ENCODE measurements at regions not wholly inside any gene's neighbourhood (a gene's known extent, or its start where the extent isn't known, plus 50 kb on each side); places are given as distances from the start of the nearest gene placed in this dataset.

- Histone ChIP-seq H3K9me3 (peaks cover 0 to 8% (median 0%) of the 10 kb centered on the region in 8 donors), H3K27ac (peak overlapping the region in 1 of 8 donors; percentile 80), H3K4me1 (peaks cover 0 to 28% (median 18%) of the 10 kb centered on the region in 6 donors), H3K4me3 (no peak overlapping the region), H3K27me3 (replicated peaks in 1 of 7) (peaks cover 0 to 90% (median 23%) of the 10 kb centered on the region in 7 donors), H3K36me3 (no peaks in the 10 kb centered on the region)
- DNase-seq = no peak
- WGBS, 5 donors = 49 to 92% (median 89%) methylated on average over 1 to 2 of the region's 2 CpGs
- TF ChIP-seq POLR2AphosphoS5 (IDR thresholded peaks at IDR 0.05) (no peak), POLR2A (IDR thresholded peaks at IDR 0.05) (no peak), CTCF (IDR thresholded peaks at IDR 0.05 in 8 of 11, conservative IDR thresholded peaks at IDR 0.05 in 3 of 11) (no peak)
- intact Hi-C loops (cut with DNase I; ENCODE audit: low total_unique reads) = loop anchor here (5.0 kb wide), 1 partner anchor 280 kb away; no protein-coding TSS in a partner anchor
Observed at GRCh38 chr11:69916806-69917387, 97.7 kb upstream of the FGF3 start.

GRCh38 chr11:69917529-69917928 is 98.3 kb upstream of the FGF3 start:
- no peak overlapping the region for H3K4me3 ChIP-seq
- H3K36me3 ChIP-seq = no peaks in the 10 kb centered on the region
- H3K4me1 ChIP-seq = peaks cover 0 to 28% (median 18%) of the 10 kb centered on the region in 6 donors
- intact Hi-C loops (cut with DNase I; ENCODE audit: low total_unique reads) = loop anchor here (5.0 kb wide), 1 partner anchor 280 kb away; no protein-coding TSS in a partner anchor
- 54 to 80% (median 63%) methylated on average over 2 of the region's 2 CpGs for WGBS, 5 donors
- peaks cover 0 to 8% (median 0%) of the 10 kb centered on the region in 8 donors for H3K9me3 ChIP-seq
- no peak overlapping the region for H3K27ac ChIP-seq
- DNase-seq = no peak
- H3K27me3 ChIP-seq (replicated peaks in 1 of 7) = peaks cover 0 to 90% (median 24%) of the 10 kb centered on the region in 7 donors
- TF ChIP-seq CTCF (IDR thresholded peaks at IDR 0.05 in 8 of 11, conservative IDR thresholded peaks at IDR 0.05 in 3 of 11) = no peak
- no peak for TF ChIP-seq POLR2A (IDR thresholded peaks at IDR 0.05)
- TF ChIP-seq POLR2AphosphoS5 (IDR thresholded peaks at IDR 0.05) = no peak

DNA sequence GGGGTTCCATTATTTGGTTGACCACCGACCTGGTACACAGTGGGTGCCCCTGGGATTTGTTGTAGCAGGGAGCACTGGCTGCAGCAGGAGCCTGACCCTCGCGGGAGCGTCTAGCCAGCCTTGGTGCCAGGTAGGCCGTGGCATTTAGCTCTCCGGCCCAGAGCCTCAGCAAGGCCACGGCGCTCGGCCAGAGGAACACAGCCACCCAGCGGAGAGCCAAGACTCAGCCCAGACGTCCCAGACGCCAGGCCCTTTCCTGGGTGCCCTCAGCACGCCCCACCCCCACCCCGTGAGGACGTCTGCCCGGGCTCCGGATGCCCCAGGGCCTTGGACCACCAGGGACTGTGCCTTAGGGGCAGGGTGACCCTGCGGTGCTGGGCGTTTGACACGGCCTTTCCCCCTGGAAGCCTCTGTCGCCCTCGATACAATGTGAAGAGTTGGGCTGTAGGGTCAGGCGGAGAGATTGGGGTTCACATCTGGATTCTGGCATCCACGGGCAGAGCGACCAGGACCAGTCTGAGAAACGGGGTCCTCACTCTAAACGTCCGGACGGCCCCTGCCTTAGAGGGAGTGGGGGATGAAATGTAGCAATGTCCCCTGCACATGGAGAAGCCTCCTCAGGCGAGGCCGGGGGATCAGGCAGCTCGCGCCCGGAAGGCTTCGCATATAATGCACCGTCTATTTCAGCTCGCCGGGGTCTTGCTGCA is 99.2 kb upstream of the FGF3 start:
- intact Hi-C loops (cut with DNase I; ENCODE audit: low total_unique reads) = loop anchor here (5.0 kb wide), 1 partner anchor 279 kb away; no protein-coding TSS in a partner anchor

More for the DNA sequence above, 99.2 kb upstream of the FGF3 start:
- Histone ChIP-seq H3K9me3 (peaks cover 0 to 8% (median 0%) of the 10 kb centered on the region in 8 donors), H3K4me3 (no peak overlapping the region), H3K27ac (no peak overlapping the region), H3K4me1 (peaks cover 0 to 28% (median 18%) of the 10 kb centered on the region in 6 donors), H3K36me3 (no peaks in the 10 kb centered on the region), H3K27me3 (replicated peaks in 1 of 7) (peaks cover 0 to 90% (median 21%) of the 10 kb centered on the region in 7 donors)
- TF ChIP-seq POLR2A (IDR thresholded peaks at IDR 0.05) = no peak
- no peak for TF ChIP-seq POLR2AphosphoS5 (IDR thresholded peaks at IDR 0.05)
- TF ChIP-seq CTCF (IDR thresholded peaks at IDR 0.05 in 8 of 11, conservative IDR thresholded peaks at IDR 0.05 in 3 of 11) = no peak
- 36 to 55% (median 48%) methylated on average over 18 to 38 of the region's 38 CpGs for WGBS, 5 donors
- no peak for DNase-seq

Measured in spleen (tissue), 11 donors.